ENCODE measurements at regions not wholly inside any gene's neighbourhood (a gene's known extent, or its start where the extent isn't known, plus 50 kb on each side); places are given as distances from the start of the nearest gene placed in this dataset.

DNA sequence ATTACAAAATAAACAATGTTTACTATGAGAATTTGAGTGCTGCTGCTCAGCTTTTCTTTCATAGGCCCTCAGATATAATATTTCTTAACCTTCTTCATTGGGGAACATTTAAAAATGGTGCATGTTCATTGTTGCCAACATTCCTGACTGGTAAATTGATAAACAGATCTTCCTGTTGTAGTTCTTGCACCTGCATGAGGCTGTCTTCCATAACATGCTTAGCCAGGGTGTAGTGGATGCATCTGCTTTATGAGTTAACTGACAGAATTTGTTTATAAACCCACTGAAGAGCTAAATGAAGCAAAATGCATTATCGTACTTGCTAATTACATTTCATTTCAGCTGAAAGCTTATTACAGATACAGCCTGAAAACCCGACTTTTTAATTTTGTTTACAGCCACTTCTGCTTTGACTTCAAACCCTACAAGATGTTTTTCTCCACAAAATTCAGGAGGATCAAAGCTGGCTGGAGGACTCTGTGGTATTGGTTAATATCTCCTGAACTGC lies 177.2 kb downstream of the SEM1 start:
- SMC1A ChIA-PET (ENCODE audit: uncharacterized antibody, unreplicated experiment) = interaction anchor here (0.6 kb wide), 1 partner anchor 870 kb away, joined by 3 read pairs; no protein-coding TSS in a partner anchor
- POLR2A ChIA-PET = no interaction called here
- Histone ChIP-seq H3K27ac (ENCODE audit: control insufficient read depth, insufficient read depth) (no peak overlapping the region), H3K4me2 (ENCODE audit: control insufficient read depth, insufficient read depth) (no peak overlapping the region), H3K4me1 (ENCODE audit: control insufficient read depth, insufficient read depth, low read length) (no peaks in the 10 kb centered on the region), H4K20me1 (ENCODE audit: control insufficient read depth, insufficient read depth) (no peaks in the 10 kb centered on the region), H3K9me3 (replicated peaks; ENCODE audit: control insufficient read depth, insufficient read depth, low read length) (no peaks in the 10 kb centered on the region), H3K9ac (ENCODE audit: control insufficient read depth, insufficient read depth, low read length) (no peak overlapping the region), H2AFZ (ENCODE audit: control insufficient read depth, low read depth, low read length) (no peak overlapping the region), H3K36me3 (ENCODE audit: control insufficient read depth in 2 of 2, insufficient read depth in 2 of 2, low read length in 1 of 2) (no peaks in the 10 kb centered on the region), H3K27me3 (replicated peaks in 1 of 2; ENCODE audit: control insufficient read depth in 2 of 2, insufficient read depth in 2 of 2, low read length in 1 of 2) (no peaks in the 10 kb centered on the region; a peak in 2 of 4 replicates), H3K4me3 (no peak overlapping the region), H3K79me2 (ENCODE audit: control insufficient read depth, insufficient read depth, low read length) (no peaks in the 10 kb centered on the region)
- WGBS (ENCODE audit: insufficient coverage, insufficient replicate concordance, low lambda C conversion rate, missing lambda C conversion rate) = 4% methylated on average over 2 of the region's 2 CpGs
- no peak for FAIRE-seq
- TF ChIP-seq, protein P1, sequence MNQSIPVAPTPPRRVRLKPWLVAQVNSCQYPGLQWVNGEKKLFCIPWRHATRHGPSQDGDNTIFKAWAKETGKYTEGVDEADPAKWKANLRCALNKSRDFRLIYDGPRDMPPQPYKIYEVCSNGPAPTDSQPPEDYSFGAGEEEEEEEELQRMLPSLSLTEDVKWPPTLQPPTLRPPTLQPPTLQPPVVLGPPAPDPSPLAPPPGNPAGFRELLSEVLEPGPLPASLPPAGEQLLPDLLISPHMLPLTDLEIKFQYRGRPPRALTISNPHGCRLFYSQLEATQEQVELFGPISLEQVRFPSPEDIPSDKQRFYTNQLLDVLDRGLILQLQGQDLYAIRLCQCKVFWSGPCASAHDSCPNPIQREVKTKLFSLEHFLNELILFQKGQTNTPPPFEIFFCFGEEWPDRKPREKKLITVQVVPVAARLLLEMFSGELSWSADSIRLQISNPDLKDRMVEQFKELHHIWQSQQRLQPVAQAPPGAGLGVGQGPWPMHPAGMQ (IDR thresholded peaks at IDR 0.05; ENCODE audit: borderline replicate concordance) = no peak
- TF ChIP-seq SREBF2 (IDR thresholded peaks at IDR 0.05; ENCODE audit: low read length) = no peak
- ATAC-seq = no peak
- intact Hi-C loops (cut with micrococcal nuclease; ENCODE audit: unreplicated experiment) = no loop called here
- CTCF ChIA-PET = no interaction called here
- no TSS peak for BruUV-seq (replicated peaks)
- RAD21 ChIA-PET (ENCODE audit: unreplicated experiment) = no interaction called here
- in situ Hi-C loops (cut with MboI) = no loop called here
- no peak for DNase-seq (ENCODE audit: low read depth, low spot score)

DNA sequence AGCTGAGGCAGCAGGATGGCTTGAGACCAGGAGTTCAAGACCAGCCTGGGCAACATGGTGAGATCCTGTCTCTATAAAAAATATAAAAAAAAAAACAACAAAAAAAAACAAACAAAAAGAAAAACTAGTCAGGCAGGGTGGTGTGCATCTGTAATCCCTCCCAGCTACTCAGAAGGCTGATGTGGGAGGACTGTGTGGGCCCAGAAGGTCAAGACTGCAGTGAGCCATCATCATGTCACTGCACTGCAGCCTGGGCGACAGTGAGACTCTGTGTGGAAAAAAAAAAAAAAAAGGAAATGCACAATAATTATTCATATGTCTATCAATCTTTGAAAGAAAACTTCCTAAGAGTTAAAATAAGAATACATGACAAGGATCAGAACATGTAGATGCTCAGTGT lies 178.3 kb downstream of the SEM1 start:
- Histone ChIP-seq H3K4me1 (ENCODE audit: control insufficient read depth, insufficient read depth, low read length) (no peaks in the 10 kb centered on the region), H4K20me1 (ENCODE audit: control insufficient read depth, insufficient read depth) (no peaks in the 10 kb centered on the region), H3K79me2 (ENCODE audit: control insufficient read depth, insufficient read depth, low read length) (no peaks in the 10 kb centered on the region), H3K4me2 (ENCODE audit: control insufficient read depth, insufficient read depth) (no peak overlapping the region), H3K9me3 (replicated peaks; ENCODE audit: control insufficient read depth, insufficient read depth, low read length) (no peaks in the 10 kb centered on the region), H3K27me3 (replicated peaks in 1 of 2; ENCODE audit: control insufficient read depth in 2 of 2, insufficient read depth in 2 of 2, low read length in 1 of 2) (no peaks in the 10 kb centered on the region; a peak in 2 of 4 replicates), H3K9ac (ENCODE audit: control insufficient read depth, insufficient read depth, low read length) (no peak overlapping the region), H3K27ac (ENCODE audit: control insufficient read depth, insufficient read depth) (no peak overlapping the region), H3K4me3 (no peak overlapping the region), H3K36me3 (ENCODE audit: control insufficient read depth in 2 of 2, insufficient read depth in 2 of 2, low read length in 1 of 2) (no peaks in the 10 kb centered on the region), H2AFZ (ENCODE audit: control insufficient read depth, low read depth, low read length) (no peak overlapping the region)
- in situ Hi-C loops (cut with MboI) (no loop called here), intact Hi-C loops (cut with micrococcal nuclease; ENCODE audit: unreplicated experiment) (no loop called here)
- no TSS peak for BruUV-seq (replicated peaks)
- ChIA-PET CTCF (no interaction called here), POLR2A (no interaction called here), RAD21 (ENCODE audit: unreplicated experiment) (no interaction called here), SMC1A (ENCODE audit: uncharacterized antibody, unreplicated experiment) (no interaction called here)
- FAIRE-seq (no peak), DNase-seq (ENCODE audit: low read depth, low spot score) (no peak), ATAC-seq (no peak)
- 29% methylated on average over 1 of the region's 1 CpG for WGBS (ENCODE audit: insufficient coverage, insufficient replicate concordance, low lambda C conversion rate, missing lambda C conversion rate)
- TF ChIP-seq ZNF24 (IDR thresholded peaks at IDR 0.05) (no peak), TCF7 (IDR thresholded peaks at IDR 0.05; ENCODE audit: borderline replicate concordance) (no peak), EZH2 (IDR thresholded peaks at IDR 0.05; ENCODE audit: borderline replicate concordance, control insufficient read depth, low read depth, low read length) (no peak), YY1 (IDR thresholded peaks at IDR 0.05; ENCODE audit: low read depth, low read length) (no peak), TCF12 (IDR thresholded peaks at IDR 0.05; ENCODE audit: low read depth, low read length) (no peak), NR2C1 (IDR thresholded peaks at IDR 0.05) (no peak), SMAD5 (IDR thresholded peaks at IDR 0.05; ENCODE audit: low read depth) (no peak), ZSCAN29 (IDR thresholded peaks at IDR 0.05) (no peak), RCOR1 (conservative IDR thresholded peaks at IDR 0.05; ENCODE audit: low read depth, low read length) (no peak), NFXL1 (IDR thresholded peaks at IDR 0.05; ENCODE audit: borderline replicate concordance) (no peak), WRNIP1 (IDR thresholded peaks at IDR 0.05; ENCODE audit: borderline replicate concordance, low read depth, low read length) (no peak), KAT2A (conservative IDR thresholded peaks at IDR 0.05; ENCODE audit: control insufficient read depth, low read depth, low read length) (no peak), SUZ12 (IDR thresholded peaks at IDR 0.05; ENCODE audit: unreplicated experiment) (no peak)
- TF ChIP-seq, protein P2, sequence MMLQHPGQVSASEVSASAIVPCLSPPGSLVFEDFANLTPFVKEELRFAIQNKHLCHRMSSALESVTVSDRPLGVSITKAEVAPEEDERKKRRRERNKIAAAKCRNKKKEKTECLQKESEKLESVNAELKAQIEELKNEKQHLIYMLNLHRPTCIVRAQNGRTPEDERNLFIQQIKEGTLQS (IDR thresholded peaks at IDR 0.05; ENCODE audit: borderline replicate concordance, extremely low read depth, low read depth, low read length) = no peak
- TF ChIP-seq, protein P3, sequence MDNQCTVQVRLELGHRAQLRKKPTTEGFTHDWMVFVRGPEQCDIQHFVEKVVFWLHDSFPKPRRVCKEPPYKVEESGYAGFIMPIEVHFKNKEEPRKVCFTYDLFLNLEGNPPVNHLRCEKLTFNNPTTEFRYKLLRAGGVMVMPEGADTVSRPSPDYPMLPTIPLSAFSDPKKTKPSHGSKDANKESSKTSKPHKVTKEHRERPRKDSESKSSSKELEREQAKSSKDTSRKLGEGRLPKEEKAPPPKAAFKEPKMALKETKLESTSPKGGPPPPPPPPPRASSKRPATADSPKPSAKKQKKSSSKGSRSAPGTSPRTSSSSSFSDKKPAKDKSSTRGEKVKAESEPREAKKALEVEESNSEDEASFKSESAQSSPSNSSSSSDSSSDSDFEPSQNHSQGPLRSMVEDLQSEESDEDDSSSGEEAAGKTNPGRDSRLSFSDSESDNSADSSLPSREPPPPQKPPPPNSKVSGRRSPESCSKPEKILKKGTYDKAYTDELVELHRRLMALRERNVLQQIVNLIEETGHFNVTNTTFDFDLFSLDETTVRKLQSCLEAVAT (IDR thresholded peaks at IDR 0.05) = no peak

All from GM12878 (cell line).